ENCODE measurements at regions not wholly inside any gene's neighbourhood (a gene's known extent, or its start where the extent isn't known, plus 50 kb on each side); places are given as distances from the start of the nearest gene placed in this dataset.

DNA sequence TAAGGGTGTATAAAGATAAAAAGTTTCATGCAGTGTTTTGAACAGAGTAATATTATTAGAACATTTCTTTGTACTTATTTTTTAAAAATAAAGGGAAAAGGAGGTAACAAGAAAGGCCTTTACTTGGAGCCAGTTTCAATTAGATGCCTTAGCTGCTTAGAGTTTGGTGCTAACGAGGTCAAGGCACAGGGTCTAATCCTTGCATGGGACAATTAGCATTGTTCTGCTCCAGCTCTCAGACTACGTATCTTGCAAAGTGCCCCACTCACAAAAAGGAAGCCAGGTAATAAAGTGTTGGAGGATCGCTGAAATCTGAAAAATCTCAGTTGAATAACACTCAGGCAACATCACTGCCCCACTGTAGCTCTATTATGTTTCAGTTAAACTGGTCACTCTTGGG lies 2011.3 kb downstream of the EFNA5 start:
- WGBS, 2 donors, result 73 to 78% methylated on average over 3 of the region's 3 CpGs
- no peak for ATAC-seq
- intact Hi-C loops (cut with DNase I), result no loop called here
- H3K9me3 ChIP-seq, result peaks cover 0 to 3% (median 0%) of the 10 kb centered on the region in 11 donors
- DNase-seq, result no peak
- no peaks in the 10 kb centered on the region for H3K4me1 ChIP-seq
- H3K36me3 ChIP-seq, result no peaks in the 10 kb centered on the region
- H3K27ac ChIP-seq, result no peak overlapping the region
- H3K4me3 ChIP-seq, result no peak overlapping the region
- TF ChIP-seq, protein P1, sequence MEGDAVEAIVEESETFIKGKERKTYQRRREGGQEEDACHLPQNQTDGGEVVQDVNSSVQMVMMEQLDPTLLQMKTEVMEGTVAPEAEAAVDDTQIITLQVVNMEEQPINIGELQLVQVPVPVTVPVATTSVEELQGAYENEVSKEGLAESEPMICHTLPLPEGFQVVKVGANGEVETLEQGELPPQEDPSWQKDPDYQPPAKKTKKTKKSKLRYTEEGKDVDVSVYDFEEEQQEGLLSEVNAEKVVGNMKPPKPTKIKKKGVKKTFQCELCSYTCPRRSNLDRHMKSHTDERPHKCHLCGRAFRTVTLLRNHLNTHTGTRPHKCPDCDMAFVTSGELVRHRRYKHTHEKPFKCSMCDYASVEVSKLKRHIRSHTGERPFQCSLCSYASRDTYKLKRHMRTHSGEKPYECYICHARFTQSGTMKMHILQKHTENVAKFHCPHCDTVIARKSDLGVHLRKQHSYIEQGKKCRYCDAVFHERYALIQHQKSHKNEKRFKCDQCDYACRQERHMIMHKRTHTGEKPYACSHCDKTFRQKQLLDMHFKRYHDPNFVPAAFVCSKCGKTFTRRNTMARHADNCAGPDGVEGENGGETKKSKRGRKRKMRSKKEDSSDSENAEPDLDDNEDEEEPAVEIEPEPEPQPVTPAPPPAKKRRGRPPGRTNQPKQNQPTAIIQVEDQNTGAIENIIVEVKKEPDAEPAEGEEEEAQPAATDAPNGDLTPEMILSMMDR (IDR thresholded peaks at IDR 0.05), result no peak
- H3K27me3 ChIP-seq, result no peaks in the 10 kb centered on the region

DNA sequence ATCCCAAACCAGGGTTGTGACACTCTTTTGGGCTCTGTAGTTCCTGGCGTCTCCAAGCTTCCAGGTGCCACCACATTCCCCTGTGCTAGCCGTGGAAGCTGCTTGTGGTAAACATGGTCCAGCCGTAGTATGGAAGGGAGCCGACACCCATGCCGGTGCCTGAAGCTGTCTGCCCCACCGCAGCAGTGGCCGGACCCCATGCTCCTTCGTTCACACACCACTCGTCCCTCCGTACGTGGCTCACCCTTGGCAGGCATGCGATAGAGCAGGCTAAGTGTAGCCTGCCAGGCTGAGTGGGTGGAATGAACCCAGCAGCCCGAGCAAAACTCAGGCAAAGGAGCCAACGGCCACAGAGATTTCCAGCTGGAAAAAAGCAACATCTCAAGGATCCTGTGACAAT lies 2030.4 kb downstream of the EFNA5 start:
- Histone ChIP-seq H3K9me3 (peaks cover 0 to 19% (median 0%) of the 10 kb centered on the region in 11 donors), H3K27me3 (no peaks in the 10 kb centered on the region), H3K4me3 (no peak overlapping the region), H3K36me3 (no peaks in the 10 kb centered on the region), H3K27ac (no peak overlapping the region), H3K4me1 (no peaks in the 10 kb centered on the region)
- no peak for ATAC-seq
- DNase-seq, result no peak
- TF ChIP-seq, protein P1 (IDR thresholded peaks at IDR 0.05), result no peak
- intact Hi-C loops (cut with DNase I), result loop anchor here in 1 of 10 donors (5.0 kb wide), 1 partner anchor 422 kb away; no protein-coding TSS in a partner anchor
- 90 to 94% methylated on average over 14 of the region's 14 CpGs for WGBS, 2 donors

DNA sequence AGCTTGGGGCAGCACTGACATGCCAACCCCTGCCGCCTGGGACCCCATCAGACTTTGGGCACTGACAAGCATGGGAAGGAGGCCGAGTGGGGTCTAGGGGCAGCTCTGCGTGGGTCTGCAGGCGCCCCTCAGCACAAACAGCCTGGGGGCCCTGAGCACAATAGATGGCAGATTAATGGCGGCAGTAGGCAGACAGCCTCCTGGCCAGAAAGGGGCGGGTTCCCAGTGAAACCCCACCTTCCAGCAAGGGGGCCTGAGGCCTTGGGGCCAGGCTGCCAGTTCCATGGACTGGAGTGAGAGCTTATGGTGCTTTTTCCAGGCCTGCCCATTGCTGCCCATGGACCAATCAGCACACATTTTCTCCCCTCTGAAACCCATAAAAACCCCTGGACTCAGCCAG lies 2031.2 kb downstream of the EFNA5 start:
- H3K27ac ChIP-seq, result no peak overlapping the region
- H3K4me1 ChIP-seq, result no peaks in the 10 kb centered on the region
- TF ChIP-seq, protein P1 (IDR thresholded peaks at IDR 0.05), result no peak
- intact Hi-C loops (cut with DNase I), result no loop called here
- WGBS, 2 donors, result 88 to 89% methylated on average over 6 of the region's 6 CpGs
- ATAC-seq (no peak), DNase-seq (no peak)
- H3K9me3 ChIP-seq, result peaks cover 0 to 16% (median 0%) of the 10 kb centered on the region in 11 donors
- H3K27me3 ChIP-seq, result no peaks in the 10 kb centered on the region
- H3K36me3 ChIP-seq, result no peaks in the 10 kb centered on the region
- H3K4me3 ChIP-seq, result no peak overlapping the region

DNA sequence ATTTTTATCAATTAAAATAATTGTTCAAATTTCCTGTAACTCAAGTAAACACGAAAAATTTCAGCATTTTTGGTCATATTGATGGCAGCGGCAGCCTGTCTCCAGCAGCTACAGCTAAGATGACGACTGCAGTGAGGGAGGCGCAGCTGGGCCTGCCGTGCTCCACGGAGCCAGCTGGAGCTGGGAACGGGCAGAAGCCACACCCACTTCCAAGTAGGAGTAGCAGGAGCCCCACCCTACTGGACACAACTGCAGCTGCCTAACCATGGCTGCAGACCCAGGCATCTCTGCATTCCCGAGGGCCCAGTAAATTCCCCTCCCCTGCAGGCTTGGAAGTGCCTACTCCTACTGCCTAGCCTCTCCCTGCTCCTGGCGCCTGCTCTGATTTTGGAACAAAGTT lies 2031.7 kb downstream of the EFNA5 start:
- TF ChIP-seq, protein P1 (IDR thresholded peaks at IDR 0.05), result no peak
- ATAC-seq (no peak), DNase-seq (no peak)
- intact Hi-C loops (cut with DNase I), result no loop called here
- Histone ChIP-seq H3K36me3 (no peaks in the 10 kb centered on the region), H3K4me3 (no peak overlapping the region), H3K27ac (no peak overlapping the region), H3K27me3 (no peaks in the 10 kb centered on the region), H3K4me1 (no peaks in the 10 kb centered on the region), H3K9me3 (peaks cover 0 to 12% (median 0%) of the 10 kb centered on the region in 11 donors)
- 71 to 77% methylated on average over 9 of the region's 9 CpGs for WGBS, 2 donors
